ENCODE measurements at regions not wholly inside any gene's neighbourhood (a gene's known extent, or its start where the extent isn't known, plus 50 kb on each side); places are given as distances from the start of the nearest gene placed in this dataset.
"Not testable (repeated sequence)": the region's sequence is repeated elsewhere in the genome, so short reads cannot be mapped to it uniquely, and the experiment has no call there.

- no peak overlapping the region for H3K4me3 Mint-ChIP-seq
- H3K4me1 Mint-ChIP-seq: no peaks in the 10 kb centered on the region
- no peak for ATAC-seq
- no peaks in the 10 kb centered on the region for H3K36me3 Mint-ChIP-seq
- H3K9me3 Mint-ChIP-seq: peaks cover 17% of the 10 kb centered on the region
- DNase-seq (ENCODE audit: low spot score in 2 of 2): no peak
- H3K27ac Mint-ChIP-seq: no peak overlapping the region
Observed at GRCh38 chr7:109699661-109700060, 1130.0 kb downstream of the DNAJB9 start.

DNA sequence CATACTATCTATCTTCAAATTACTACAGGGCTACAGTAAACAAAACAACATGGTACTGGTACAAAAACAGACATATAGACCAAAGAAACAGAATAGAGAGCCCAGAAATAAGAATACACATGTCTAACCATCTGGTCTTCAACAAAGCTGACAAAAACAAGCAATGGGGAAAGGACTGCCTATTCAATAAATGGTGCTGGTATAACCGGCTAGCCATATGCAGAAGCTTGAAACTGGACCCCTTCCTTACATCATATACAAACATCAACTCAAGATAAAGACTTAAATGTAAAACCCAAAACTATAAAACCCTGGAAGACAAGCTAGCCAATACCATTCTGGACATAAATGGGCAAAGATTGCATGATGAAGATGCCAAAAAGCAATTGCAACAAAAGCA, 1143.7 kb downstream of the DNAJB9 start:
- Mint-ChIP-seq H3K27ac (no peak overlapping the region), H3K4me3 (no peak overlapping the region), H3K4me1 (no peaks in the 10 kb centered on the region), H3K36me3 (no peaks in the 10 kb centered on the region), H3K9me3 (peaks cover 4% of the 10 kb centered on the region)
- DNase-seq (ENCODE audit: low spot score in 2 of 2): no peak
- no peak for ATAC-seq

DNA sequence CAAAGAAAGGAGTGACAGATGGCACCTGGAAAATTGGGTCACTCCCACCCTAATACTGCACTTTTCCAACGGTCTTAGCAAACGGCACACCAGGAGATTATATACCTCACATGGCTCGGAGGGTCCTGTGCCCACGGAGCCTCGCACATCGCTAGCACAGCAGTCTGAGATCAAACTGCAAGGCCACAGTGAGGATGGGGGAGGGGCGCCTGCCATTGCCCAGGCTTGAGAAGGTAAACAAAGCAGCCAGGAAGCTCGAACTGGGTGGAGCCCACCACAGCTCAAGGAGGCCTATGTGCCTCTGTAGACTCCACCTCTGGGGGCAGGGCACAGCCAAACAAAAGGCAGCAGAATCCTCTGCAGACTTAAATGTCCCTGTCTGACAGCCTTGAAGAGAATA, 1149.7 kb downstream of the DNAJB9 start:
- not testable (repeated sequence) for H3K9me3 Mint-ChIP-seq; ATAC-seq; H3K36me3 Mint-ChIP-seq; H3K4me1 Mint-ChIP-seq; H3K27ac Mint-ChIP-seq; H3K4me3 Mint-ChIP-seq; DNase-seq (ENCODE audit: low spot score in 2 of 2)

GRCh38 chr7:109734601-109735000, 1164.9 kb downstream of the DNAJB9 start:
- H3K4me1 Mint-ChIP-seq: no peaks in the 10 kb centered on the region
- H3K9me3 Mint-ChIP-seq: peaks cover 16% of the 10 kb centered on the region
- H3K4me3 Mint-ChIP-seq: no peak overlapping the region
- ATAC-seq (no peak), DNase-seq (ENCODE audit: low spot score in 2 of 2) (no peak)
- H3K36me3 Mint-ChIP-seq: no peaks in the 10 kb centered on the region
- H3K27ac Mint-ChIP-seq: no peak overlapping the region

GRCh38 chr7:109735881-109736280, 1166.2 kb downstream of the DNAJB9 start:
- H3K9me3 Mint-ChIP-seq: peaks cover 13% of the 10 kb centered on the region
- no peak overlapping the region for H3K4me3 Mint-ChIP-seq
- H3K27ac Mint-ChIP-seq: no peak overlapping the region
- DNase-seq (ENCODE audit: low spot score in 2 of 2) (no peak), ATAC-seq (no peak)
- no peaks in the 10 kb centered on the region for H3K4me1 Mint-ChIP-seq
- no peaks in the 10 kb centered on the region for H3K36me3 Mint-ChIP-seq

DNA sequence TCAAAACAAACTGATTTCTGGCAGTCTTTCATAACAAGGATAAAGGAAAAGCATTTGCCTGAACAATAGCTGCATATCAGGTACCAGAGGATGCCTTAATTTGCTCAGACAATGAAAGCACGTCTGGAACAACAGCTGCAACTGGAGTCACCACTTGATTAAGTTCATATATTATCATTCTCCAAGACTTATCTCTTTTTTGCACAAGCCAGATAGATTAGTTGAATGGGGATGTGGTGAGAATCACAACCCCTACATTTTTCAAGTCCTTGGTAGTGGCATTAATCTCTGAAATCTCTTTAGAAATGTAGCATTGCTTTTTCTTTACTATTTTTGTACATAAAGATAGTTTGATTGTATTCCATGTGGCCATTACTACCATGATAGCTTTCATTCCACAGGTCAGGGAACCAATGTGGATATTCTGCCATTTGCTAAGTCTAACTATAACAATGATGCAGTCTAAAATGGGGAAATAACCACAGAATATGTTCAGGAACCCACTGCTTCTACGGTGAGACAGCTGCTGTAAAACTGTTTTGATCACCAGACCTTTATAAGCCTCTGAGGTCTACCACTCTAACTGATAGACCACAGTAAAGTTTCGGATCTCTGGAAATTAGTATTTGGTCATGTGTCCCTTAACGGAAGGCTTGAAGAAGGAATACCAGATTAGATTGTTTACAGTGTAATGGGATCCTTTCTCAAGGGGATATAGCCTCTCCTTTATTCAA, 1176.2 kb downstream of the DNAJB9 start:
- Mint-ChIP-seq H3K27ac (no peak overlapping the region), H3K36me3 (no peaks in the 10 kb centered on the region), H3K9me3 (no peaks in the 10 kb centered on the region), H3K4me3 (no peak overlapping the region), H3K4me1 (no peaks in the 10 kb centered on the region)
- ATAC-seq (no peak), DNase-seq (ENCODE audit: low spot score in 2 of 2) (no peak)

GRCh38 chr7:109751241-109751640, 1181.6 kb downstream of the DNAJB9 start:
- DNase-seq (ENCODE audit: low spot score in 2 of 2) (no peak), ATAC-seq (no peak)
- no peaks in the 10 kb centered on the region for H3K4me1 Mint-ChIP-seq
- no peaks in the 10 kb centered on the region for H3K36me3 Mint-ChIP-seq
- H3K4me3 Mint-ChIP-seq: no peak overlapping the region
- H3K27ac Mint-ChIP-seq: no peak overlapping the region
- H3K9me3 Mint-ChIP-seq: peaks cover 7% of the 10 kb centered on the region

DNA sequence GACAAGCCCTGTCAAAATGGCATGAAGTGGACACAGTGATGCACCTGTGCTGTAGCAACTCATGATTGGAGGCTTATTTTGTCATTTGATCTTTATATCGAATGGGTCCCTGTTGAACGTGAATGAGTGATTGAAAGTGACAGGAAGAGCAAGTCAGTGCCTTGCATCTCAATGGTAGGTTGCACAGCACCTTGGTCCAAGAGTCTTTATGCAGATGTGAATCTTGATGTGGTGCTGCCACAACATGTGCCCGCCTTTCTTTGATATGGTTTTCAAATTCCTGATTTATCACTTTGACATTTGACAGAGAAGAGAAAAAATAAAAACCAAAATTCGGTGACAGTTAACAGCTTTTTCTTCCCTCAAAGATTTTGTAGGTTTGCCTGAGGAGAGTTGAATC, 1182.4 kb downstream of the DNAJB9 start:
- Mint-ChIP-seq H3K4me3 (no peak overlapping the region), H3K9me3 (peaks cover 7% of the 10 kb centered on the region)

GRCh38 chr7:109757713-109758112, 1188.0 kb downstream of the DNAJB9 start:
- no peak overlapping the region for H3K27ac Mint-ChIP-seq
- no peaks in the 10 kb centered on the region for H3K4me1 Mint-ChIP-seq
- no peaks in the 10 kb centered on the region for H3K36me3 Mint-ChIP-seq
- H3K9me3 Mint-ChIP-seq: peaks cover 12% of the 10 kb centered on the region
- no peak for DNase-seq (ENCODE audit: low spot score in 2 of 2)
- ATAC-seq: no peak
- H3K4me3 Mint-ChIP-seq: no peak overlapping the region

More for the DNA sequence above, 1182.4 kb downstream of the DNAJB9 start:
- H3K4me1 Mint-ChIP-seq: no peaks in the 10 kb centered on the region
- no peaks in the 10 kb centered on the region for H3K36me3 Mint-ChIP-seq
- DNase-seq (ENCODE audit: low spot score in 2 of 2): no peak
- ATAC-seq: no peak
- H3K27ac Mint-ChIP-seq: no peak overlapping the region

DNA sequence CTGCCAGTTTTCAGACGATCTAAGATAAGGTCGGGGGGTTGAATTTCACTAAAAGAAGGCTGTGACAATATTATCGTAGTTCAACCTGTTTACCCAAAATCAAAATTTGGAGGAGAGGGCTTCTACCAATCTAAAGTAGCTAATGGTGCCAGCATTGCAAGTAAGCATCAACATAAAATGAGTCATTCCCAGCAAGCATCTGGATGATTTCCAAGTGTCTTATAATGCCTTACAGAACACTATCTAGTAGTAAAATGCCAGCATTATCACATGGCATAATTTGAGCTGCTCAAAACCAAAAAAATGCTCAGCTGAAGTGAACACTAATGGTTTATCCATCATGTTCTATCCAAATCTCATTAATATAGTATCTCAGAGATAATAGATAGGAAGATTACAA, 1193.9 kb downstream of the DNAJB9 start:
- peaks cover 21% of the 10 kb centered on the region for H3K9me3 Mint-ChIP-seq
- no peak overlapping the region for H3K4me3 Mint-ChIP-seq
- ATAC-seq: no peak
- H3K4me1 Mint-ChIP-seq: no peaks in the 10 kb centered on the region
- no peak overlapping the region for H3K27ac Mint-ChIP-seq
- no peaks in the 10 kb centered on the region for H3K36me3 Mint-ChIP-seq
- no peak for DNase-seq (ENCODE audit: low spot score in 2 of 2)

DNA sequence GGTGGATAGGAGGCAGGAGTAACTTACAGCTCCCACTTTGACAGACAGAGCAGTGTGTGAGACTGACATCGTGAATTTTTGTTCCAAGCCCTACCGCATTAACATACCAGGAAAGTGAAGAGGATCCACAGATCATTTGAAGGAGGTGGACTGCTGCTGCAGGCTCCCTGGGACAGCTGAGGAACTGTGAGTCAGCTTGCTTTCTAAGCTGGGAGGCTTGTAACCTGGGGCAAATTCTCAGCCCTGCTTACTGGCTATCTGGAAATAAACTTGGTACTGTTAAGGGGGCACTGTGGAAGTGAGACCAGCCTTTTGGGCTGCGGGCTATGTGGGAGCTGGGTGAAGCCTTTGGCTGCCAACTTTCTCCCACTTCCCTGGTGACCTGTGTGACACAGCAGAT, 1202.5 kb downstream of the DNAJB9 start:
- no peak for ATAC-seq
- no peak overlapping the region for H3K4me3 Mint-ChIP-seq
- no peak overlapping the region for H3K27ac Mint-ChIP-seq
- peaks cover 9% of the 10 kb centered on the region for H3K9me3 Mint-ChIP-seq
- H3K4me1 Mint-ChIP-seq: no peaks in the 10 kb centered on the region
- DNase-seq (ENCODE audit: low spot score in 2 of 2): no peak
- H3K36me3 Mint-ChIP-seq: no peaks in the 10 kb centered on the region

DNA sequence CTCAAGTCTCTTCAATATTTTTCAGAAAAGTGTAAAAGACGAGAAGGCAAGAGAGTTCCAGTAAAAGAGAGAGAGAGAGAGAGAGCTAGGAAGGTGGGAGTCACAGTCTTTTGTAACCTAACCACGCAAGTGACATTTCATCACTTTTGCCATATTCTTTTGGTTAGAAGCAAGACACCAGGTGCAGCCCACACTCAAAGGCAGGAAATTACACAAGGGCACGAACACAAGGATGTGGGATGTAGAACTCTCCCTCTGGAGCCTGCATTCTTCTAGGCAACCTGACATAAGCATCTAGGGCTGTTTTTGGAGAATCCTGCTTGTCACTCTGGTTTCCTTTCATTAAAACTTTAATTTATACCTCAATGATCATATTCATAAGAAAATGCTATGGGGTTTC, 1213.1 kb downstream of the DNAJB9 start:
- H3K4me3 Mint-ChIP-seq: no peak overlapping the region
- DNase-seq (ENCODE audit: low spot score in 2 of 2) (no peak), ATAC-seq (no peak)
- no peak overlapping the region for H3K27ac Mint-ChIP-seq
- no peaks in the 10 kb centered on the region for H3K4me1 Mint-ChIP-seq
- peaks cover 14% of the 10 kb centered on the region for H3K9me3 Mint-ChIP-seq
- no peaks in the 10 kb centered on the region for H3K36me3 Mint-ChIP-seq

GRCh38 chr7:109806548-109806947, 1236.9 kb downstream of the DNAJB9 start:
- H3K4me1 Mint-ChIP-seq: no peaks in the 10 kb centered on the region
- no peaks in the 10 kb centered on the region for H3K36me3 Mint-ChIP-seq
- peaks cover 16% of the 10 kb centered on the region for H3K9me3 Mint-ChIP-seq
- H3K4me3 Mint-ChIP-seq: no peak overlapping the region
- H3K27ac Mint-ChIP-seq: no peak overlapping the region
- DNase-seq (ENCODE audit: low spot score in 2 of 2) (no peak), ATAC-seq (no peak)

DNA sequence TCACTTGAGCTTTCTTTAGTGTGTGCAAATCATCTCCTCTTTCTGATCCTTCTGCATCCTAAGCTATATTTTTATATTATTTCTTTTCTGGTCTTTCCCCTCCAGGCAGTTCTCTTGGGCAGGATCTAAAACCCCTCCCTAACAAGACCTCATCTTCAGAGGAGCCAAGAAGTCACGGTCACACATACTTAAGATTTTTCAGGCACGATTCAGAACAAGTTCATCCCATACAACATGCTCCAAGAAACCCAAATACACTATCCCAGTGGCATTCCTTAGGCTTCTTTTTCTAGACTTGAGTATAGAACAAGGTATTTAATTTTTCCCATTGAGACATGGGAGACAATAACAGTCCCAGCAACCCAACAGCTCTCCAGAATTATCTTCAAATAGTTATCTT, 1251.5 kb downstream of the DNAJB9 start:
- Mint-ChIP-seq H3K36me3 (no peaks in the 10 kb centered on the region), H3K27ac (no peak overlapping the region), H3K4me1 (no peaks in the 10 kb centered on the region), H3K9me3 (peaks cover 20% of the 10 kb centered on the region), H3K4me3 (no peak overlapping the region)
- ATAC-seq: no peak
- DNase-seq (ENCODE audit: low spot score in 2 of 2): no peak

GRCh38 chr7:109834851-109835250, 1256.1 kb upstream of the LRRN3 start:
- ATAC-seq (no peak), DNase-seq (ENCODE audit: low spot score in 2 of 2) (no peak)
- H3K9me3 Mint-ChIP-seq: peaks cover 2% of the 10 kb centered on the region
- H3K27ac Mint-ChIP-seq: no peak overlapping the region
- no peak overlapping the region for H3K4me3 Mint-ChIP-seq
- no peaks in the 10 kb centered on the region for H3K4me1 Mint-ChIP-seq
- H3K36me3 Mint-ChIP-seq: no peaks in the 10 kb centered on the region

GRCh38 chr7:109835577-109835976, 1255.3 kb upstream of the LRRN3 start:
- H3K4me3 Mint-ChIP-seq: no peak overlapping the region
- no peaks in the 10 kb centered on the region for H3K4me1 Mint-ChIP-seq
- H3K9me3 Mint-ChIP-seq: peaks cover 2% of the 10 kb centered on the region
- ATAC-seq (no peak), DNase-seq (ENCODE audit: low spot score in 2 of 2) (no peak)
- H3K36me3 Mint-ChIP-seq: no peaks in the 10 kb centered on the region
- H3K27ac Mint-ChIP-seq: no peak overlapping the region

- no peak for DNase-seq (ENCODE audit: low spot score in 2 of 2)
- ATAC-seq: no peak
- H3K4me3 Mint-ChIP-seq: no peak overlapping the region
- H3K36me3 Mint-ChIP-seq: no peaks in the 10 kb centered on the region
- no peaks in the 10 kb centered on the region for H3K4me1 Mint-ChIP-seq
- H3K9me3 Mint-ChIP-seq: peaks cover 2% of the 10 kb centered on the region
- no peak overlapping the region for H3K27ac Mint-ChIP-seq
Observed at GRCh38 chr7:109836016-109836415, 1254.9 kb upstream of the LRRN3 start.
